HG02970 (cell line): ENCODE measurements at regions not wholly inside any gene's neighbourhood (a gene's known extent, or its start where the extent isn't known, plus 50 kb on each side); places are given as distances from the start of the nearest gene placed in this dataset.

Experiments used
- ATAC-seq: cut with Tn5 transposase; IDR thresholded peaks from one replicate; pipeline ENCODE4 v1.9.1; 2021; ENCODE audit warnings: mild to moderate bottlenecking, moderate library complexity, moderate number of reproducible peaks; ENCODE audit not compliant: unreplicated experiment, low FRiP score

GRCh38 chr6:43970913-43971775 lies 156.1 kb downstream of the MRPL14 start:
- ATAC-seq: no peak

GRCh38 chr6:43970068-43970912 lies 157.0 kb downstream of the MRPL14 start:
- ATAC-seq: no peak

GRCh38 chr6:43969158-43969981 lies 157.9 kb downstream of the MRPL14 start:
- no peak for ATAC-seq

- no peak for ATAC-seq
These were observed 158.9 kb downstream of the MRPL14 start for GRCh38 chr6:43968110-43968965.

- no peak for ATAC-seq
These were observed 159.5 kb downstream of the MRPL14 start for GRCh38 chr6:43967719-43968091.

- ATAC-seq: no peak
These were observed 160.2 kb downstream of the MRPL14 start for GRCh38 chr6:43966853-43967718.

GRCh38 chr6:43966374-43966658 lies 160.9 kb downstream of the MRPL14 start:
- no peak for ATAC-seq

GRCh38 chr6:43965628-43966373 lies 161.5 kb downstream of the MRPL14 start:
- ATAC-seq: no peak

- ATAC-seq: no peak
These were observed 162.3 kb downstream of the MRPL14 start for GRCh38 chr6:43964659-43965570.

GRCh38 chr6:43963877-43964658 lies 163.2 kb downstream of the MRPL14 start:
- no peak for ATAC-seq

- ATAC-seq: no peak
These were observed 164.0 kb downstream of the MRPL14 start for GRCh38 chr6:43963203-43963602.

- ATAC-seq: no peak
These were observed 164.8 kb downstream of the MRPL14 start for GRCh38 chr6:43962458-43962857.

GRCh38 chr6:43957273-43957672 lies 170.0 kb downstream of the MRPL14 start:
- ATAC-seq: no peak

GRCh38 chr6:43956478-43956877 lies 170.8 kb downstream of the MRPL14 start:
- no peak for ATAC-seq

GRCh38 chr6:43954311-43955131 lies 172.7 kb downstream of the MRPL14 start:
- ATAC-seq: no peak
